ENCODE measurements at regions not wholly inside any gene's neighbourhood (a gene's known extent, or its start where the extent isn't known, plus 50 kb on each side); places are given as distances from the start of the nearest gene placed in this dataset.
"Not testable (repeated sequence)": the region's sequence is repeated elsewhere in the genome, so short reads cannot be mapped to it uniquely, and the experiment has no call there.

GRCh38 chr1:164165466-164165865 is 393.5 kb upstream of the PBX1 start:
- H3K27ac ChIP-seq (ENCODE audit: insufficient read depth, low read depth, low read length), result no peak overlapping the region
- no TSS peak for BruUV-seq (replicated peaks)
- no peaks in the 10 kb centered on the region for H4K20me1 ChIP-seq (replicated peaks; ENCODE audit: control insufficient read depth, extremely low read depth, insufficient read depth, low read length)
- no peaks in the 10 kb centered on the region for H3K36me3 ChIP-seq (ENCODE audit: control insufficient read depth in 2 of 2, extremely low read depth in 1 of 2, insufficient read depth in 2 of 2, low read length in 2 of 2)
- no peaks in the 10 kb centered on the region for H3K9me1 ChIP-seq (replicated peaks; ENCODE audit: control insufficient read depth, extremely low read depth, insufficient read depth, low read length)
- no peak overlapping the region for H3K4me2 ChIP-seq (ENCODE audit: insufficient read depth, low read length)
- H3K9me3 ChIP-seq (replicated peaks; ENCODE audit: control insufficient read depth, insufficient read depth, low read length), result no peaks in the 10 kb centered on the region
- H2AFZ ChIP-seq (ENCODE audit: low read depth, low read length), result no peak overlapping the region
- no peaks in the 10 kb centered on the region for H3K4me1 ChIP-seq (ENCODE audit: control insufficient read depth, extremely low read depth, insufficient read depth, low read length)
- CTCF ChIA-PET, result no interaction called here
- no peak overlapping the region for H3K9ac ChIP-seq (replicated peaks; ENCODE audit: extremely low read depth, insufficient read depth, low read length)
- POLR2A ChIA-PET, result no interaction called here
- no peak for FAIRE-seq
- TF ChIP-seq POLR2A (IDR thresholded peaks at IDR 0.05; ENCODE audit: low read depth, low read length) (no peak), POLR2AphosphoS5 (IDR thresholded peaks at IDR 0.05; ENCODE audit: insufficient read depth, low read depth, low read length) (no peak), GATA2 (IDR thresholded peaks at IDR 0.05; ENCODE audit: insufficient read depth, insufficient read length, low read depth, low read length) (no peak), MAX (IDR thresholded peaks at IDR 0.05; ENCODE audit: insufficient read depth, insufficient read length) (no peak), EZH2 (IDR thresholded peaks at IDR 0.05; ENCODE audit: borderline replicate concordance, low read depth, low read length, severe bottlenecking) (no peak), JUN (IDR thresholded peaks at IDR 0.05; ENCODE audit: borderline replicate concordance, insufficient read depth, insufficient read length, low read depth) (no peak), MYC (IDR thresholded peaks at IDR 0.05; ENCODE audit: low read depth, low read length) (no peak), FOS (IDR thresholded peaks at IDR 0.05; ENCODE audit: borderline replicate concordance, insufficient read depth, low read length) (no peak)
- TF ChIP-seq, protein P1, sequence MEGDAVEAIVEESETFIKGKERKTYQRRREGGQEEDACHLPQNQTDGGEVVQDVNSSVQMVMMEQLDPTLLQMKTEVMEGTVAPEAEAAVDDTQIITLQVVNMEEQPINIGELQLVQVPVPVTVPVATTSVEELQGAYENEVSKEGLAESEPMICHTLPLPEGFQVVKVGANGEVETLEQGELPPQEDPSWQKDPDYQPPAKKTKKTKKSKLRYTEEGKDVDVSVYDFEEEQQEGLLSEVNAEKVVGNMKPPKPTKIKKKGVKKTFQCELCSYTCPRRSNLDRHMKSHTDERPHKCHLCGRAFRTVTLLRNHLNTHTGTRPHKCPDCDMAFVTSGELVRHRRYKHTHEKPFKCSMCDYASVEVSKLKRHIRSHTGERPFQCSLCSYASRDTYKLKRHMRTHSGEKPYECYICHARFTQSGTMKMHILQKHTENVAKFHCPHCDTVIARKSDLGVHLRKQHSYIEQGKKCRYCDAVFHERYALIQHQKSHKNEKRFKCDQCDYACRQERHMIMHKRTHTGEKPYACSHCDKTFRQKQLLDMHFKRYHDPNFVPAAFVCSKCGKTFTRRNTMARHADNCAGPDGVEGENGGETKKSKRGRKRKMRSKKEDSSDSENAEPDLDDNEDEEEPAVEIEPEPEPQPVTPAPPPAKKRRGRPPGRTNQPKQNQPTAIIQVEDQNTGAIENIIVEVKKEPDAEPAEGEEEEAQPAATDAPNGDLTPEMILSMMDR (IDR thresholded peaks at IDR 0.05; ENCODE audit: extremely low read depth in 1 of 2, insufficient read depth in 1 of 2, low read depth in 1 of 2, low read length in 2 of 2), result no peak
- no peaks in the 10 kb centered on the region for H3K79me2 ChIP-seq (ENCODE audit: control insufficient read depth, insufficient read depth, low read length)
- no peak overlapping the region for H3K4me3 ChIP-seq (replicated peaks in 1 of 3; ENCODE audit: insufficient read depth in 1 of 3, low read depth in 1 of 3, low read length in 3 of 3)
- dilution Hi-C loops (cut with MboI; ENCODE audit: extremely low pct_ligation_motif_present, low sequenced_read_pairs), result no loop called here
- no peaks in the 10 kb centered on the region for H3K27me3 ChIP-seq (ENCODE audit: control insufficient read depth in 2 of 2, insufficient read depth in 2 of 2, low read length in 2 of 2)
- intact Hi-C loops (cut with micrococcal nuclease), result no loop called here
- DNase-seq (ENCODE audit: low read depth, low spot score), result no peak

DNA sequence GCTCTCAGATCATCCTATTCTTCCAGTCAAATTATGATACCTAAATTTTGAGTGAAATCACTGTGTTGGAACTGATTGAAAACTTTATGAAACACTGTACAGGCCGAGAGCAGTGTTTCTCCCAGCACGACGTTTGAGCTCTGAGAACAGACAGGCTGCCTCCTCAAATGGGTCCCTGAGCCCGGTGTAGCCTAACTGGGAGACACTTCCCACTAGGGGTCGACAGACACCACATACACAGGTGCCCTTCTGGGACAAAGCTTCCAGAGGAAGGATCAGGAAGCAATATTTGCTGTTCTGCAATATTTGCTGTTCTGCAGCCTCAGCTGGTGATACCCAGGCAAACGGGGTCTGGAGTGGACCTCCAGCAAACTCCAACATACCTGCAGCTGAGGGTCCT is 392.5 kb upstream of the PBX1 start:
- H3K9me3 ChIP-seq (replicated peaks; ENCODE audit: control insufficient read depth, insufficient read depth, low read length); H3K4me3 ChIP-seq (replicated peaks in 1 of 3; ENCODE audit: insufficient read depth in 1 of 3, low read depth in 1 of 3, low read length in 3 of 3); H3K4me2 ChIP-seq (ENCODE audit: insufficient read depth, low read length); H3K27me3 ChIP-seq (ENCODE audit: control insufficient read depth in 2 of 2, insufficient read depth in 2 of 2, low read length in 2 of 2); H3K9ac ChIP-seq (replicated peaks; ENCODE audit: extremely low read depth, insufficient read depth, low read length); H4K20me1 ChIP-seq (replicated peaks; ENCODE audit: control insufficient read depth, extremely low read depth, insufficient read depth, low read length); H3K9me1 ChIP-seq (replicated peaks; ENCODE audit: control insufficient read depth, extremely low read depth, insufficient read depth, low read length); H3K36me3 ChIP-seq (ENCODE audit: control insufficient read depth in 2 of 2, extremely low read depth in 1 of 2, insufficient read depth in 2 of 2, low read length in 2 of 2); H2AFZ ChIP-seq (ENCODE audit: low read depth, low read length); BruUV-seq (replicated peaks); H3K79me2 ChIP-seq (ENCODE audit: control insufficient read depth, insufficient read depth, low read length); H3K4me1 ChIP-seq (ENCODE audit: control insufficient read depth, extremely low read depth, insufficient read depth, low read length); DNase-seq (ENCODE audit: low read depth, low spot score); FAIRE-seq; dilution Hi-C loops (cut with MboI; ENCODE audit: extremely low pct_ligation_motif_present, low sequenced_read_pairs); H3K27ac ChIP-seq (ENCODE audit: insufficient read depth, low read depth, low read length); POLR2A ChIA-PET: not testable (repeated sequence)
- intact Hi-C loops (cut with micrococcal nuclease), result loop anchor here (1.0 kb wide), 1 partner anchor 621 kb away; no protein-coding TSS in a partner anchor
- CTCF ChIA-PET, result interaction anchor here (0.7 to 1.2 kb wide), 3 partner anchors 452 to 907 kb away, joined by 3 to 6 read pairs (median 4); no protein-coding TSS in a partner anchor
